HL-60 (cell line): ENCODE measurements at regions not wholly inside any gene's neighbourhood (a gene's known extent, or its start where the extent isn't known, plus 50 kb on each side); places are given as distances from the start of the nearest gene placed in this dataset.

Experiments used
- DNase-seq, 2 experiments: peaks; one replicate each; pipeline ENCODE4 v3.0.0-alpha.2; 2010 to 2020; ENCODE audit warnings: low read depth in 1 of 2, low spot score in 1 of 2
- H3K27ac ChIP-seq: fragments of 250-450 bp; sonication (Bioruptor Pico); replicated peaks from 2 replicates; pipeline ENCODE4 v1.5.1; 2020; ENCODE audit warnings: mild to moderate bottlenecking, moderate library complexity
- H3K27me3 ChIP-seq: fragments of 250-450 bp; sonication (Bioruptor Pico); 2 replicates; pipeline ENCODE4 v1.5.1; 2021; ENCODE audit warnings: mild to moderate bottlenecking, moderate library complexity; ENCODE audit not compliant: insufficient read depth, poor library complexity, severe bottlenecking
- H3K4me3 ChIP-seq: replicated peaks from 2 replicates; pipeline ENCODE4 v1.5.1; 2011; ENCODE audit warnings: mild to moderate bottlenecking, control low read depth, low read length; ENCODE audit not compliant: insufficient read depth
- GABPA ChIP-seq: IDR thresholded peaks from 2 replicates; pipeline ENCODE4 v1.6.1; 2012; ENCODE audit warnings: low read depth
- POLR2AphosphoS5 ChIP-seq: IDR thresholded peaks from 2 replicates; pipeline ENCODE4 v1.6.1; 2012; ENCODE audit warnings: low read depth
- SPI1 ChIP-seq: IDR thresholded peaks from 2 replicates; pipeline ENCODE4 v1.6.1; 2012; ENCODE audit warnings: low read depth, mild to moderate bottlenecking, borderline replicate concordance
- TF ChIP-seq, protein P1 (sequence below): IDR thresholded peaks from 2 replicates; pipeline ENCODE4 v1.6.1; 2012; ENCODE audit warnings: low read depth; ENCODE audit not compliant: insufficient replicate concordance
- TF ChIP-seq, protein P2 (sequence below): IDR thresholded peaks from one replicate; pipeline ENCODE4 v1.5.1; 2011; ENCODE audit warnings: low read length, control low read depth, inconsistent platforms; ENCODE audit not compliant: insufficient read depth

DNA sequence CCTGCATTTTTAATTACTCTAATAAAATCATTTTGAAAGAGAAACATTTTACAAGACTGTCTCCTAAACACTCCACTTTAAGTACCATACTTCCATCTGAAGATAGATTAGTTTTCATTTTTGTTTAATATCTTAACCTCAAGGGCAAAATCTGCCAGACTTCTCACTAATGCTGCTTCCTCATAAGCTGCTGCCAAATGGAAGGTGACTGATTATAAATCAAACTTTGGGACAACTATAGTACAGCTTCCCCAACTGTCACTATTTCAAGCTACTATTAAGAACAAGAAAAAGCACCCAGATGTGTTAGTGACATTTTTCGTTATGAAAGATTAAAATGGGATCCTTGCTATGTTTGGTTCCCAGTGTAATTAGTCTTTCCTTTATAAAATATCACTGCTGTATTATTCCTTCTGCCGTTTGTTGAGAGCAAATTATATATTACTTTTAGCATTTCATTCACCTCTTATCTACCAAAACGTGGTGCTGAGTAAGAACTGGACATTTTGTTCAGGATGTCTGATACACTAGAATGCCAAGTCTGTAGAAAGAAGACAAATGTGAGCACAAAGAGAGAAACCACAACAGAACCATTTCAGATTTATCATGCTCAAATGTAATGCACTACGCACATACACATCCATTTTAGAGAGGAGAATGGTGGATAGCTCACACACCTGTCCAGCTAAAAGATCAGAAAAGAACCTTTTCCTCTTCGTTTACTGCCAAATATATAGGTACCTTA lies 312.2 kb upstream of the C11orf87 start:
- H3K4me3 ChIP-seq: no peak overlapping the region
- no peak overlapping the region for H3K27ac ChIP-seq
- TF ChIP-seq, protein P1, sequence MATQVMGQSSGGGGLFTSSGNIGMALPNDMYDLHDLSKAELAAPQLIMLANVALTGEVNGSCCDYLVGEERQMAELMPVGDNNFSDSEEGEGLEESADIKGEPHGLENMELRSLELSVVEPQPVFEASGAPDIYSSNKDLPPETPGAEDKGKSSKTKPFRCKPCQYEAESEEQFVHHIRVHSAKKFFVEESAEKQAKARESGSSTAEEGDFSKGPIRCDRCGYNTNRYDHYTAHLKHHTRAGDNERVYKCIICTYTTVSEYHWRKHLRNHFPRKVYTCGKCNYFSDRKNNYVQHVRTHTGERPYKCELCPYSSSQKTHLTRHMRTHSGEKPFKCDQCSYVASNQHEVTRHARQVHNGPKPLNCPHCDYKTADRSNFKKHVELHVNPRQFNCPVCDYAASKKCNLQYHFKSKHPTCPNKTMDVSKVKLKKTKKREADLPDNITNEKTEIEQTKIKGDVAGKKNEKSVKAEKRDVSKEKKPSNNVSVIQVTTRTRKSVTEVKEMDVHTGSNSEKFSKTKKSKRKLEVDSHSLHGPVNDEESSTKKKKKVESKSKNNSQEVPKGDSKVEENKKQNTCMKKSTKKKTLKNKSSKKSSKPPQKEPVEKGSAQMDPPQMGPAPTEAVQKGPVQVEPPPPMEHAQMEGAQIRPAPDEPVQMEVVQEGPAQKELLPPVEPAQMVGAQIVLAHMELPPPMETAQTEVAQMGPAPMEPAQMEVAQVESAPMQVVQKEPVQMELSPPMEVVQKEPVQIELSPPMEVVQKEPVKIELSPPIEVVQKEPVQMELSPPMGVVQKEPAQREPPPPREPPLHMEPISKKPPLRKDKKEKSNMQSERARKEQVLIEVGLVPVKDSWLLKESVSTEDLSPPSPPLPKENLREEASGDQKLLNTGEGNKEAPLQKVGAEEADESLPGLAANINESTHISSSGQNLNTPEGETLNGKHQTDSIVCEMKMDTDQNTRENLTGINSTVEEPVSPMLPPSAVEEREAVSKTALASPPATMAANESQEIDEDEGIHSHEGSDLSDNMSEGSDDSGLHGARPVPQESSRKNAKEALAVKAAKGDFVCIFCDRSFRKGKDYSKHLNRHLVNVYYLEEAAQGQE: no peak
- no peak for TF ChIP-seq SPI1
- TF ChIP-seq, protein P2, sequence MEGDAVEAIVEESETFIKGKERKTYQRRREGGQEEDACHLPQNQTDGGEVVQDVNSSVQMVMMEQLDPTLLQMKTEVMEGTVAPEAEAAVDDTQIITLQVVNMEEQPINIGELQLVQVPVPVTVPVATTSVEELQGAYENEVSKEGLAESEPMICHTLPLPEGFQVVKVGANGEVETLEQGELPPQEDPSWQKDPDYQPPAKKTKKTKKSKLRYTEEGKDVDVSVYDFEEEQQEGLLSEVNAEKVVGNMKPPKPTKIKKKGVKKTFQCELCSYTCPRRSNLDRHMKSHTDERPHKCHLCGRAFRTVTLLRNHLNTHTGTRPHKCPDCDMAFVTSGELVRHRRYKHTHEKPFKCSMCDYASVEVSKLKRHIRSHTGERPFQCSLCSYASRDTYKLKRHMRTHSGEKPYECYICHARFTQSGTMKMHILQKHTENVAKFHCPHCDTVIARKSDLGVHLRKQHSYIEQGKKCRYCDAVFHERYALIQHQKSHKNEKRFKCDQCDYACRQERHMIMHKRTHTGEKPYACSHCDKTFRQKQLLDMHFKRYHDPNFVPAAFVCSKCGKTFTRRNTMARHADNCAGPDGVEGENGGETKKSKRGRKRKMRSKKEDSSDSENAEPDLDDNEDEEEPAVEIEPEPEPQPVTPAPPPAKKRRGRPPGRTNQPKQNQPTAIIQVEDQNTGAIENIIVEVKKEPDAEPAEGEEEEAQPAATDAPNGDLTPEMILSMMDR: no peak
- TF ChIP-seq GABPA: no peak
- no peak for TF ChIP-seq POLR2AphosphoS5
- DNase-seq: no peak
- H3K27me3 ChIP-seq: no peaks in the 10 kb centered on the region

DNA sequence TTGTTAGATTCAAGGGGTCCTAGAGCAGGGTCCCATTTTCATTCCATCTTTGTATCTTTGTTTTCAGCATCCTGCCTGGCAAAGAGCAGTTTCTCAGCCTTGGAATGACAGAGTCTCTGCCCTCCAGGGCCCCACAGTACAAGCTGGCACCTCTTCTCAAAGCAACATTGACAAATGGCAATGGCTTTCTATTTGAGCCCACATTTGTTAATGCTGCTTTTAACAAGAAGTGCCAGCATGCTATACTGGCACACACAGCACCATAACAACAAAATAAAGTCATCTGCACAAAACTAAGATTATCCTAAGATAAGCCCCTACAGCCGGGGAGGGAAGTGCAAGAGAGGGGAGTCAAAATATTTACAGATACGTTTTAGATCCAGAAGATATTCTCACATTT lies 309.7 kb upstream of the C11orf87 start:
- DNase-seq: no peak
- Histone ChIP-seq H3K27ac (no peak overlapping the region), H3K27me3 (no peaks in the 10 kb centered on the region), H3K4me3 (no peak overlapping the region)
- no peak for TF ChIP-seq POLR2AphosphoS5
- TF ChIP-seq, protein P1: no peak
- TF ChIP-seq, protein P2: no peak
- TF ChIP-seq SPI1: no peak
- no peak for TF ChIP-seq GABPA

DNA sequence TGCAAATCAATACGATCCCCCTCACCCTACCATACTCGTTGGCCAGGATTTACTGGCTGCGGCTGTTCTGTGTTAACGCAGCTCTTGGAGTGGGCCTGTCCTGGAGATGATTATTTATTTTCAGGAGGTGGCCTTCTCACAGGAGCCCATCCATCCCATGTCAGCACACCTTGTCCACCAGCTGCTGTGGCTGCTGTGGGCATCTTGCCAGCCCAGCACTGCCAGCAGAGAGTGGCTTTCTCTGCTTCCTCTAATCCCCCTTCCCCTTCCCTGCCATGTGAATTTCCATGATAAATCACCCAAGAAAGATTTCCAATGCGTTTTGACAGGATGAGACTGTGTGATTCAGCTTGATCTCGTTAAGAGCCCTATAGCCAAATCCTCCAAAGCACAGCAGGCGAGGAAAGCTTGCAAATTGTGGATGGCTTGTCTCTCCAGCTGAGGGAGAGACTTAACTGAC lies 309.1 kb upstream of the C11orf87 start:
- TF ChIP-seq, protein P1: no peak
- TF ChIP-seq POLR2AphosphoS5 (no peak), SPI1 (no peak), GABPA (no peak)
- TF ChIP-seq, protein P2: no peak
- DNase-seq: no peak

More for the DNA sequence above, 309.1 kb upstream of the C11orf87 start:
- Histone ChIP-seq H3K4me3 (no peak overlapping the region), H3K27me3 (no peaks in the 10 kb centered on the region), H3K27ac (no peak overlapping the region)
